SK-N-SH treated with all-trans-retinoic acid at 6 μM for 48 hours (cell line): ENCODE measurements at regions not wholly inside any gene's neighbourhood (a gene's known extent, or its start where the extent isn't known, plus 50 kb on each side); places are given as distances from the start of the nearest gene placed in this dataset.

Experiments
- ATAC-seq: fragments of 200-7000 bp; cut with Tn5 transposase; 3 replicates; pipeline ENCODE4 v1.9.1; 2020; ENCODE audit warnings: mild to moderate bottlenecking, moderate library complexity
- ARNTL ChIP-seq: fragments of 450-650 bp; formaldehyde crosslinking; IDR thresholded peaks from 2 replicates; pipeline ENCODE4 v1.5.0; 2020; ENCODE audit warnings: low read depth, mild to moderate bottlenecking, moderate library complexity, borderline replicate concordance
- BACH2 ChIP-seq: fragments of 250-450 bp; sonication (Bioruptor Pico); IDR thresholded peaks from 2 replicates; pipeline ENCODE4 v1.9.0; 2021; ENCODE audit warnings: mild to moderate bottlenecking, borderline replicate concordance
- ESRRG ChIP-seq: fragments of 250-450 bp; sonication (Bioruptor Pico); IDR thresholded peaks from 2 replicates; pipeline ENCODE4 v1.6.1; 2021; ENCODE audit warnings: mild to moderate bottlenecking
- ISL1 ChIP-seq: fragments of 250-450 bp; sonication (Bioruptor Pico); IDR thresholded peaks from 2 replicates; pipeline ENCODE4 v2.1.2; 2022; ENCODE audit warnings: mild to moderate bottlenecking, moderate library complexity
- OSR1 ChIP-seq: fragments of 250-450 bp; sonication (Bioruptor Pico); IDR thresholded peaks from 2 replicates; pipeline ENCODE4 v1.8.0; 2022; ENCODE audit warnings: moderate library complexity, mild to moderate bottlenecking, inconsistent platforms
- PPARA ChIP-seq: fragments of 250-450 bp; sonication (Bioruptor Pico); IDR thresholded peaks from 2 replicates; pipeline ENCODE4 v1.5.0; 2020; ENCODE audit warnings: mild to moderate bottlenecking, borderline replicate concordance
- TCF4 ChIP-seq: fragments of 250-450 bp; sonication (Bioruptor Pico); IDR thresholded peaks from 2 replicates; pipeline ENCODE4 v1.8.0; 2021; ENCODE audit warnings: mild to moderate bottlenecking, moderate library complexity, borderline replicate concordance
- TOX ChIP-seq: fragments of 250-450 bp; sonication (Bioruptor Pico); IDR thresholded peaks from 2 replicates; pipeline ENCODE4 v1.8.0; 2021; ENCODE audit warnings: mild to moderate bottlenecking, moderate library complexity, borderline replicate concordance
- ZC3H10 ChIP-seq: fragments of 250-450 bp; sonication (Bioruptor Pico); IDR thresholded peaks from 2 replicates; pipeline ENCODE4 v1.5.1; 2021; ENCODE audit warnings: mild to moderate bottlenecking, moderate library complexity
- ZFP30 ChIP-seq: fragments of 450-650 bp; formaldehyde crosslinking; IDR thresholded peaks from 2 replicates; pipeline ENCODE4 v1.5.0; 2022; ENCODE audit warnings: mild to moderate bottlenecking, moderate library complexity
- ZNF70 ChIP-seq: fragments of 450-650 bp; formaldehyde crosslinking; IDR thresholded peaks from 2 replicates; pipeline ENCODE4 v1.5.0; 2020; ENCODE audit warnings: mild to moderate bottlenecking, moderate library complexity
- ZNF8 ChIP-seq: fragments of 450-650 bp; formaldehyde crosslinking; IDR thresholded peaks from 2 replicates; pipeline ENCODE4 v1.5.0; 2020; ENCODE audit warnings: mild to moderate bottlenecking, moderate library complexity
- TF ChIP-seq, protein P1 (sequence below): fragments of 250-450 bp; sonication (Bioruptor Pico); IDR thresholded peaks from 2 replicates; pipeline ENCODE4 v1.5.1; 2020; ENCODE audit warnings: low read depth, mild to moderate bottlenecking, moderate library complexity
- TF ChIP-seq, protein P2 (sequence below): fragments of 250-450 bp; sonication (Bioruptor Pico); IDR thresholded peaks from 2 replicates; pipeline ENCODE4 v1.5.1; 2021; ENCODE audit warnings: mild to moderate bottlenecking, moderate library complexity
- TF ChIP-seq, protein P3 (sequence below): fragments of 250-450 bp; sonication (Bioruptor Pico); IDR thresholded peaks from 2 replicates; pipeline ENCODE4 v1.5.0; 2020; ENCODE audit warnings: mild to moderate bottlenecking, moderate library complexity
- TF ChIP-seq, protein P4 (sequence below): fragments of 250-450 bp; sonication (Bioruptor Pico); IDR thresholded peaks from 2 replicates; pipeline ENCODE4 v1.8.0; 2021; ENCODE audit warnings: low read depth, mild to moderate bottlenecking, moderate library complexity, borderline replicate concordance

DNA sequence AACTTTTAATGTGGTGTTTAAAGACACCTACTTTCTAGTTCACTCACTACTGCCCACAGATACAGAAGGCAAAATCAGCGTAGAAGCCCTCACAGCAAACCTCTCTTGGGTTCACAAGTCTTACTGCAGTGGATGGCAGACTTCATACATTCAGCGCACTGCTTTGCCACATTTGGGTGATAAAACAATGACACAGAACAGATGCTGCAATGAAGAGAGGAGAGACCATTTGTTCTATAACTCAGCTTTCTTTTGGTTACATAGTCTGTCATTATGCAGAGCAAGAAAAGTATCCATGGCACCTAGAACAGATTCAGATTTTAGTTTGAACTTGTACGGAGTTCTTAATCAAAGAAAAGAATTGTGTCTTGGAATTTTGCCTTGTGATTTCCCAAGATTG is 459.0 kb downstream of the BCAT1 start (continued):
- TF ChIP-seq, protein P1, sequence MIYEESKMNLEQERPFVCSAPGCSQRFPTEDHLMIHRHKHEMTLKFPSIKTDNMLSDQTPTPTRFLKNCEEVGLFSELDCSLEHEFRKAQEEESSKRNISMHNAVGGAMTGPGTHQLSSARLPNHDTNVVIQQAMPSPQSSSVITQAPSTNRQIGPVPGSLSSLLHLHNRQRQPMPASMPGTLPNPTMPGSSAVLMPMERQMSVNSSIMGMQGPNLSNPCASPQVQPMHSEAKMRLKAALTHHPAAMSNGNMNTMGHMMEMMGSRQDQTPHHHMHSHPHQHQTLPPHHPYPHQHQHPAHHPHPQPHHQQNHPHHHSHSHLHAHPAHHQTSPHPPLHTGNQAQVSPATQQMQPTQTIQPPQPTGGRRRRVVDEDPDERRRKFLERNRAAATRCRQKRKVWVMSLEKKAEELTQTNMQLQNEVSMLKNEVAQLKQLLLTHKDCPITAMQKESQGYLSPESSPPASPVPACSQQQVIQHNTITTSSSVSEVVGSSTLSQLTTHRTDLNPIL = no peak

DNA sequence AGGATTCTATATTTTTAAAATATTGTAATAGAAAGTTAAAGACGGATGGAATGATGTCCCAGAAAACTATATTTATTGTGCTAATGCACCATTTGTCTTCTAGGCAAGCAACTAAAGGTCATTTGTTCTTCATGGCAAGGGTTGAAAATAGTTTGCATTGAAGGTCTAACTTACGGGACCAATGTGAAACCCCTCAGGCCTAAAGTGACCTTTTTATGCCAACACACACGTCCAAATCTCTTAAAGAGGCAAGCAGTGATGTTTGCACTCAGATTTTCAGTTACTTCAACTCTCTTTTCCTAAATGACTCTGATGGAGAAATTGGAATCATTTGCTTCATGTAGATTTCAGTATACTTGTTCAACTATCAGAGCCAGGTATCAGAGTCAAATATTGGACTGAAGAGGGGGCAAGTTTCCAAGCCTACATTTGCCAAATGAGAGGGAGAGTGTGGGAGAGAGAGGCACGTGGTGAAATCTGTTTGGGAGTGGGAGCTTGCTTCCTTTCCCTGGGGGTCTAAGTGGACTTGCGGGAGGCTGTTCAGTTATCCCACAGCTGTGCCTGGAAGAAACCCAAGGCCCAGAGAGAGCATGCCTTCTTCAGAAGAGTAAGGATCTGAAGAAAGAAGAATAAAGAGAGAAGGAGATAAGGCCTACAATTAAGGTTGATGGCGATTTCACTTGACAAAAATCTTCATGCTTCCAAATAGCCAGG is 459.8 kb downstream of the BCAT1 start:
- no peak for ATAC-seq
- TF ChIP-seq ZC3H10 (no peak), PPARA (CRISPR knock-in tag) (no peak), TCF4 (CRISPR knock-in tag) (no peak), ZFP30 (CRISPR knock-in tag) (no peak), ARNTL (CRISPR knock-in tag) (no peak)
- TF ChIP-seq, protein P2, sequence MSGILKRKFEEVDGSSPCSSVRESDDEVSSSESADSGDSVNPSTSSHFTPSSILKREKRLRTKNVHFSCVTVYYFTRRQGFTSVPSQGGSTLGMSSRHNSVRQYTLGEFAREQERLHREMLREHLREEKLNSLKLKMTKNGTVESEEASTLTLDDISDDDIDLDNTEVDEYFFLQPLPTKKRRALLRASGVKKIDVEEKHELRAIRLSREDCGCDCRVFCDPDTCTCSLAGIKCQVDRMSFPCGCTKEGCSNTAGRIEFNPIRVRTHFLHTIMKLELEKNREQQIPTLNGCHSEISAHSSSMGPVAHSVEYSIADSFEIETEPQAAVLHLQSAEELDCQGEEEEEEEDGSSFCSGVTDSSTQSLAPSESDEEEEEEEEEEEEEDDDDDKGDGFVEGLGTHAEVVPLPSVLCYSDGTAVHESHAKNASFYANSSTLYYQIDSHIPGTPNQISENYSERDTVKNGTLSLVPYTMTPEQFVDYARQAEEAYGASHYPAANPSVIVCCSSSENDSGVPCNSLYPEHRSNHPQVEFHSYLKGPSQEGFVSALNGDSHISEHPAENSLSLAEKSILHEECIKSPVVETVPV (CRISPR knock-in tag) = no peak
- TF ChIP-seq, protein P3, sequence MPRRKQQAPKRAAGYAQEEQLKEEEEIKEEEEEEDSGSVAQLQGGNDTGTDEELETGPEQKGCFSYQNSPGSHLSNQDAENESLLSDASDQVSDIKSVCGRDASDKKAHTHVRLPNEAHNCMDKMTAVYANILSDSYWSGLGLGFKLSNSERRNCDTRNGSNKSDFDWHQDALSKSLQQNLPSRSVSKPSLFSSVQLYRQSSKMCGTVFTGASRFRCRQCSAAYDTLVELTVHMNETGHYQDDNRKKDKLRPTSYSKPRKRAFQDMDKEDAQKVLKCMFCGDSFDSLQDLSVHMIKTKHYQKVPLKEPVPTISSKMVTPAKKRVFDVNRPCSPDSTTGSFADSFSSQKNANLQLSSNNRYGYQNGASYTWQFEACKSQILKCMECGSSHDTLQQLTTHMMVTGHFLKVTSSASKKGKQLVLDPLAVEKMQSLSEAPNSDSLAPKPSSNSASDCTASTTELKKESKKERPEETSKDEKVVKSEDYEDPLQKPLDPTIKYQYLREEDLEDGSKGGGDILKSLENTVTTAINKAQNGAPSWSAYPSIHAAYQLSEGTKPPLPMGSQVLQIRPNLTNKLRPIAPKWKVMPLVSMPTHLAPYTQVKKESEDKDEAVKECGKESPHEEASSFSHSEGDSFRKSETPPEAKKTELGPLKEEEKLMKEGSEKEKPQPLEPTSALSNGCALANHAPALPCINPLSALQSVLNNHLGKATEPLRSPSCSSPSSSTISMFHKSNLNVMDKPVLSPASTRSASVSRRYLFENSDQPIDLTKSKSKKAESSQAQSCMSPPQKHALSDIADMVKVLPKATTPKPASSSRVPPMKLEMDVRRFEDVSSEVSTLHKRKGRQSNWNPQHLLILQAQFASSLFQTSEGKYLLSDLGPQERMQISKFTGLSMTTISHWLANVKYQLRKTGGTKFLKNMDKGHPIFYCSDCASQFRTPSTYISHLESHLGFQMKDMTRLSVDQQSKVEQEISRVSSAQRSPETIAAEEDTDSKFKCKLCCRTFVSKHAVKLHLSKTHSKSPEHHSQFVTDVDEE (CRISPR knock-in tag) = no peak

DNA sequence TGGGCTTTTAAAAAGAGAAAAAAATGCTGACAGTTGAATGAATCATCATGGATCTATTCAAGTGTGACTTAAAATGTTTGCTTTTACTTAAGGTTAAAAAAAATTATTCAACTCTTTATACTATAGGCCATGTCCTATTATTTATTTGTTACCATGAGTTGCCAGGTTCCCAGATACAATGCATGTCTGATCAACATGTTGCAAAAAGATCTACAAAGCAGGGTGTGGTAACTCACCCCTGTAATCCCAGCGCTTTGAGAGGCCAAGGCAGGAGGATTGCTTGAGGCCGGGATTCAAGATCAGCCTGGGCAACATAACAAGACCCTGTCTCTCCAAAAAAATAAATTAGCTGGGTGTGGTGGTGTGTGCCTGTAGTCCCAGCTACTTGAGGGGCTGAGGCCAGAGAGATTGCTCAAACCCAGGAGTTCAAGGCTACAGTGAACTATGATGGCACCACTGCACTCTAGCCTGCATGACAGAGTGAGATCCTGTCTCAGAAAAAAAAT is 460.8 kb downstream of the BCAT1 start:
- TF ChIP-seq ARNTL (CRISPR knock-in tag) = no peak
- no peak for TF ChIP-seq TOX
- TF ChIP-seq ZNF8 (CRISPR knock-in tag) = no peak
- no peak for TF ChIP-seq ISL1 (CRISPR knock-in tag)
- TF ChIP-seq, protein P1 = no peak
- TF ChIP-seq OSR1 (CRISPR knock-in tag) = no peak
- ATAC-seq = no peak

DNA sequence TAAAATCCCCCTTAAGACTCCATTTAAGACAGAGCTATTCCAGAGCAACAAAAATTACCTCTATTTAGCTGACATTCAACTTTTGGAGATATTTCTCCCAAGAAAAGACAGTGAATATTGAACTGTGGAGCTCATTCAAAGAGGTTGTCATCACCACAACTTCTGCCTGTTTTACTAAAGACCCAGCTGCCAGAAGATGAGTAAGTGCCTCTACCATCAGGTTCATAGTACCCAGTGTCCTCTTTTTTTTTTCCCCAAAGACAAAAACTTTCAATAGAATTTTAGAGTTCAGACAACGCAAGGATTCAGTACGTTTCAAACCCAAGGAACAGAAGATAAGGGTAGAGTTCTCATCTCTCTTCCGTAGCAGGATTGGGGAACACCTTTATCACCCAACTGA is 461.3 kb downstream of the BCAT1 start:
- TF ChIP-seq, protein P4, sequence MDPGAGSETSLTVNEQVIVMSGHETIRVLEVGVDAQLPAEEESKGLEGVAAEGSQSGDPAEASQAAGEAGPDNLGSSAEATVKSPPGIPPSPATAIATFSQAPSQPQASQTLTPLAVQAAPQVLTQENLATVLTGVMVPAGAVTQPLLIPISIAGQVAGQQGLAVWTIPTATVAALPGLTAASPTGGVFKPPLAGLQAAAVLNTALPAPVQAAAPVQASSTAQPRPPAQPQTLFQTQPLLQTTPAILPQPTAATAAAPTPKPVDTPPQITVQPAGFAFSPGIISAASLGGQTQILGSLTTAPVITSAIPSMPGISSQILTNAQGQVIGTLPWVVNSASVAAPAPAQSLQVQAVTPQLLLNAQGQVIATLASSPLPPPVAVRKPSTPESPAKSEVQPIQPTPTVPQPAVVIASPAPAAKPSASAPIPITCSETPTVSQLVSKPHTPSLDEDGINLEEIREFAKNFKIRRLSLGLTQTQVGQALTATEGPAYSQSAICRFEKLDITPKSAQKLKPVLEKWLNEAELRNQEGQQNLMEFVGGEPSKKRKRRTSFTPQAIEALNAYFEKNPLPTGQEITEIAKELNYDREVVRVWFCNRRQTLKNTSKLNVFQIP (CRISPR knock-in tag) = no peak
- TF ChIP-seq BACH2 (CRISPR knock-in tag) = no peak
- no peak for ATAC-seq

DNA sequence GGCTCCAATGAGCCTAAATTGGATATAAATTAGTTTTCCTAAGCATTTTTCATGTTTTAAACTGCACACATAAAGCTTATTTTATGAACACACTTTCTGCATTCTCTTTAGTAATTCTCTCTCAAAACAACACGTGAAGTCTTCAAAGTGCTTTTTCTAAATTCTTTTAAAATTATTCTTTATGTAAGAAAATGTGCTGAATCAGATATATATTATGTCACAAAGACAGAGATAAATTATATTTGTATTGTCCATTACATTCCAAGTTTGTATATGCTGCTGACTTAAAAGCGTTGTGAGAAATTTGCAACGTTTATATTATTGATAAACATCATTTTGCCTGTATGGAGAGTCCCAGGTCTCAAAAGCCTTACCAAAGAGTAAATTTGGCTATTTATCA is 465.2 kb downstream of the BCAT1 start:
- ATAC-seq = no peak
- no peak for TF ChIP-seq ZNF70 (CRISPR knock-in tag)
- TF ChIP-seq ZFP30 (CRISPR knock-in tag) = no peak
- TF ChIP-seq ESRRG (CRISPR knock-in tag) = no peak
- no peak for TF ChIP-seq ZC3H10
- TF ChIP-seq ARNTL (CRISPR knock-in tag) = no peak
- no peak for TF ChIP-seq BACH2 (CRISPR knock-in tag)
- no peak for TF ChIP-seq PPARA (CRISPR knock-in tag)
